Transverse colon (tissue), 4 donors: ENCODE measurements at regions not wholly inside any gene's neighbourhood (a gene's known extent, or its start where the extent isn't known, plus 50 kb on each side); places are given as distances from the start of the nearest gene placed in this dataset.

Experiments used
- CTCF ChIP-seq, 5 experiments: fragments of 200-600 bp in 3 of 5; fragments of 450-650 bp in 2 of 5; sonication (generic) in 3 of 5; IDR thresholded peaks; 1 replicate in 2 of 5; 2 replicates in 3 of 5; pipeline ENCODE4 v1.5.1; 2016 to 2017; ENCODE audit warnings: antibody characterized with exemption in 5 of 5, inconsistent platforms in 3 of 5, mild to moderate bottlenecking in 2 of 5, moderate library complexity in 1 of 5
- EP300 ChIP-seq: sonication (generic); formaldehyde crosslinking; IDR thresholded peaks from one replicate; pipeline ENCODE4 v1.6.1; 2017; ENCODE audit warnings: antibody characterized with exemption, low read depth
- POLR2AphosphoS5 ChIP-seq, 3 donors: sonication (generic); formaldehyde crosslinking; IDR thresholded peaks; one replicate each; pipeline ENCODE4 v1.6.1; 2016; ENCODE audit warnings: antibody characterized with exemption in 3 of 3

GRCh38 chr11:126146454-126147192 lies 64.8 kb downstream of the RPUSD4 start:
- TF ChIP-seq EP300 (no peak), CTCF (IDR thresholded peaks at IDR 0.05) (no peak), POLR2AphosphoS5 (IDR thresholded peaks at IDR 0.05) (no peak)
